NCI-H524 treated with DMSO at 0.1 percent for 48 hours (cell line): ENCODE measurements at regions not wholly inside any gene's neighbourhood (a gene's known extent, or its start where the extent isn't known, plus 50 kb on each side); places are given as distances from the start of the nearest gene placed in this dataset.
A peak's percentile ranks its signal among the peaks of the same experiment; 100 is the strongest.
"Not testable (repeated sequence)": the region's sequence is repeated elsewhere in the genome, so short reads cannot be mapped to it uniquely, and the experiment has no call there.

ENCODE experiments used
- DNase-seq: peaks from one replicate; lab custom pipeline; 2025; lab: John Stamatoyannopoulos, UW

DNA sequence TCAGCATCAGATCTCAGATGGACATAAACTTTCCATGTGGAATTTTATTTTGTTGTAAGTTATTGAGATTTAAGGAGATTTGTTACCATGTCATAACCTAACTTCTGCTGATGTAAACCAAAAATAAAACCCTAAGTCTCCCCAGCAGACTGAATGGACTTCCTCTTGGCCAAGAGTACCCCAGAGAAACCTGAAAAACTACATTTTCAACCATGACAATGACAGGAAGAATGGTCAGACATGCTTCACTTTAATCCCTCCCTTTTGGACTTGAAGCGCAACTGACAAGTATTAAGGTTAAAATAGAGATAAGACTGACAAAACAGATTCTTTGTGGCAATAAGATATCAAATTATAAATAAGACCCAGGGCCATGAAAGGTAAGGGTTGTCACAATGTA, 579.7 kb upstream of the RAG2 start:
- no peak for DNase-seq

DNA sequence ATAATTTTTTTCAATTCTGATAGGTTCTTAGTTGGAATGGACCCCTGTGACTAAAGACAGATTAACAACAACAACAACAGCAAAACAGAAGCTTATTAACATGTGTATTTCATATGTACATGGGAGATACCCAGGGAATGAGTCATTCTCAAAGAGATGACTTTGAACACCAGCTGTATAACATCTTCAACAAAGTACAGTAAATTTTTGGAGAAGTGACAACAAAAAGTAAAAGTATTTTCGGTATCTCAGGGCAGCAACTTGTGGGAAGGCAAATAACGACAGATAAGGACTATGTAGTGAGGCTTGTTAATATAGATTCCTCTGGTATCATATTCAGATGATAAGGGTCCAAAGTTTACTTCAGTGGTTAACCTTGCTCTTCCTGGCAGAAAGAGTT, 573.4 kb upstream of the RAG2 start:
- no peak for DNase-seq

DNA sequence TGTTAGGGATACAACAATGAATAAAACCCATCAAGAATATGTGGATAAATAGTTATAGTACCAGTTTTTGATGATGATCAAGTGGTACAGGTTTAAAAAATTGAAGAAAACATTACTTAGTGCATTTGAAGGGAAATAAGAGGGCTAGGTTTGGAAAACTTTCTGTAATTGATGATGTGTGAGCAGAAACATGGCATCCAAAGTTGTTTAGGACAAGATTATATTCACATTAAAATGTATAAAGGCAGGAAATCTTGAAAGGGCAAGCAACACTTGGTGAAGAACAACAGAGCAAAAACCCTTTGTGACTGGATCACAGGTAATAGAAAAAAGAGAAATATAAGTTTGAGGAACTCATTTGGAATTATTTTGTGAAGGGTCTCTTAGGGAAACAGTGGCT, 572.3 kb upstream of the RAG2 start:
- no peak for DNase-seq

DNA sequence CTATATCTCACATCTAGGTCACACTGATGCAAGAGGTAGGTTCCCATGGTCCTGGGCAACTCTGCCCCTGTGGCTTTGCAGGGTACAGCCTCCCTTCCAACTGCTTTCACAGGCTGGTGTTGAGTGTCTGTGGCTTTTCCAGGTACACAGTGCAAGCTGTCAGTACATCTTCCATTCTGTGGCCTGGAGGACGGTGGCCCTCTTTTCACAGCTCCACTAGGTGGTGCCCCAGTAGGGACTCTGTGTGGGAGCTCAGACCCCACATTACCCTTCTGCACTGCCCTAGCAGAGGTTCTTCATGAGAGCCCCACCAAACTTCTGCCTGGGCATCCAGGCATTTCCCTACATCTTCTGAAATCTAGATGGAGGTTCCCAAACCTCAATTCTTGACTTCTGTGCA, 547.4 kb upstream of the RAG2 start:
- not testable (repeated sequence) for DNase-seq

DNA sequence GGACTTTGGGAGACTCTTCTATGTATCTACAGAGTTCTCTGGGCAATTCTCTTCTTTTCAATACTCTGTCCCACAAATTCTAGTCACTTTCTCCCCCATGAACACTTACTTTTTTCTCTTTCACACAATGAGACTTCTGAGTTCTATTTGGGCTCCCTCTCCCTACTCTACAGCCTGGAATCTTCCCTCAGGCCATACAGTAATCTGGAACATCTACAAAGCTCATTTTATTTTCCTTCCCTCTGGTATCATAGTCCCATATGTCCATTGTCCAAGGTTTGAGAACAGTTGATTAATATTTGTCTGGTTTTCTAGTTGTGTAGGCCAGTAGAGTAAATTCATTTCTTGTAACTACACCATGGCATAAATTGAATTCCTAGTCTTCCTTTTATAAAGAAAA, 544.6 kb upstream of the RAG2 start:
- DNase-seq, result no peak

DNA sequence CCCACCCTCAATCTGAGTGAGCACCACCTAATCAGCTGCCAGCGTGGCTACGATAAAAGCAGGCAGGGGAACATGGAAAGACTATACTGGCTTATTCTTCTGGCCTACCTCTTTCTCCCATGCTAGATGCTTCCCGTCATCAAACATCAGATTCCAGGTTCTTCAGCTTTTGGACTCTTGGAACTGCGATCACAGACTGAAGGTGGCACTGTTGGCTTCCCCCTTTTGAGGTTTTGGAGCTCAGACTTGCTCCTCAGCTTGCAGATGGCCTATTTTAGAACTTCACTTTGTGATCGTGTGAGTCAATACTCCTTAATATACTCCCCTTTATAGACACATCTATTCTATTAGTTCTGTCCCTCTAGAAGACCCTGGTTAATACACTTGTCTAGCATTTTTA, 543.7 kb upstream of the RAG2 start:
- DNase-seq, result no peak

DNA sequence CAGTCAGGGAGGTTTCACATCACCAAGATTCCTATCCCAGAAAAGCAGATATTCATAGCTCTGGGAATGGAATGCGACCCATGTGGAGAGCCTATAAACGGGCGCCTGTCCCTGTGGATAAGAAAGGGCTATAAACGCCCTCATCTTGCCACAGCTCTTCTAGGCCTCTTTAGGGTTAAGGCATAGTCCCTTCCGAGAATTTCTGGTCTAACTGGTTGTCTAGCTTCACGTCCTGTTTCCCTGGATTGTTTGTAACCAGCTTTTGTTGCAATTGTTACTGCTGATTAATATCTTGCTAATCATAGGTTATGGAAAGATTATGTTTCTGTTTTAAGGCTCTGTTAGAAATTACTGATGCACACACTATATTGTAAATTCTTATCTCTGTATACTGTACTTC, 537.6 kb upstream of the RAG2 start:
- DNase-seq, result not testable (repeated sequence)

DNA sequence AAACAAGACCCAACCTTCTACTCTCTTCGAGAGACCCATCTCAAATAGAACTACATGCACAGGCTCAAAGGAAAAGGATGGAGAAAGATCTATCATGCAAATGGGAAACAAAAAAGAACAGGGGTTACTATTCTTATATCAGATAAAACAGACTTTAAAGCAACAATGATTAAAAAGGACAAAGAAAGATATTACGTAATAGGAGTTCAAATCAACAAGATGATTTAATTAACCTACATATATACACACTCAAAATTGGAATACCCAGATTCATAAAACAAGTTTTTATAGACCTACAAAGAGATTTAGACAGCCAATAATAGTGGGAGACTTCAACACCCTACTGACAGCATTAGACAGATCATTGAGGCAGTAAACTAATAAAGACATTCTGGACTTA, 536.6 kb upstream of the RAG2 start:
- DNase-seq, result no peak

DNA sequence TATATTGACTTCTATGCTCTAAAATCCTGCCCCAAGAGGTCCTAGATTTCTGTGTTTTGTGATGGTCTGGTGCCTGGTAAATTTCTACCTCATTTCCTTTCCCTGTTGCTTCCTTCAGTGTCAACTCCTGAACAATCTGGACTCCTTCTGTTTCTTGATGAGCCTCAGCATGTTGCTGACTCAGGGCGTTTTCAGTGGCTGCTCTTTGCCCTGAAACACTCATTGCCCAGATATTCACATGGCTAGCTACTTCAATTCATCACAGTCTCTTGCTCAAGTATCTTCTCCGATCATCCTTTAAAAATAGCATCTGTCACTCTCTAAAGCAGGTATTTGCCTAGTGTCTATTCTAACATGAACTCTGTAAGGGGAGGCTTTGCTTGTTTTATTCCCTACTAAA, 526.3 kb upstream of the RAG2 start:
- peak; percentile 26 for DNase-seq

DNA sequence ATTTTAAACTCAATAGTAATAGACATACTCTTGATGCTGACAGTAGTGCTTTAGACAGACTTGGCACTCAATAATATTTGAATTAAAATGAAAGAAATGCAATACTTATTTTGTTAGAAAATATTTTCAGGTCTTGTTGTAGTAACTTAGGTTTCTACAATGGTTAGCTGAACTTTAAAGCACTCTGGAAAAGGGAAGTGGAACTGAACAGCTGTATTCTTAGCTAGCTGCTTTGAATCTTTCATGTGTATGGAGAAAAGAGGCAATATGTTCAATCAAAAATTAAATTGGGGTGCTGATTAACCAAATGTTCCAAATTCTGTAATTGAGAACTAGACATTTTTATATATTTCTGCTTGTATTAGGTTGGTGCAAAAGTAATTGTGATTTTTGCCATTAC, 517.9 kb upstream of the RAG2 start:
- DNase-seq, result no peak

DNA sequence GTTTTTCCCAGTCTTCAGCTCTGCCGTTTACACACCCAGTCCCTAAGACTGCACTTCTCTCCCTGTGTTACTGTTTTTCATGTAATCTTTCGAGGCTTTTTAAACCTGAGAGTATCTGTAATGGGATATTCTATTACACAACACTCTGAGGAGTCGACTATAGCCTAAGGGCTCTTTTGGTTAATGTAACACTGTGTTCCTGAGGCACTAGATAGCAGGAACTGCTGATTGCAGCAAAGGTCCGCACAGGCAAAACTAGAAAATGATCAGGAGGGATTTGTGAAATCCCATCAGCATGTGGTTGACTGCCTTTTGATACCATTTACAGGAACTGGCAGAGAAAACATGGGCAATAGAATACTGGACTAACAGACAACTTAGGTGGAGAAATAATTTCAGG, 512.3 kb upstream of the RAG2 start:
- DNase-seq, result no peak

DNA sequence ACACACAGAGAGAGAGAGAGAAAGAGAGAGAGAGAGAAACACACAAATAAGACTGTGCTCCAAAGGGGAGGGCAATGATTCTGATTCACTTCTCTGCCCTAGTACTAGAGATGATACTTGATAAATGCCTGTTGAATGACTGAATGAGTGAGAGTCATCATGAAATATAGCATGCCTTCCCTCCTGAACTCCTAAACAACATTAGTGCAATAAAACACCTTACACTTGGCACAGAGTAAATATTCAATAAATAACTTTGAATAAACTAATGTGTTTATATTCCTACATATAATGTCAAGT, 511.2 kb upstream of the RAG2 start:
- DNase-seq, result no peak

DNA sequence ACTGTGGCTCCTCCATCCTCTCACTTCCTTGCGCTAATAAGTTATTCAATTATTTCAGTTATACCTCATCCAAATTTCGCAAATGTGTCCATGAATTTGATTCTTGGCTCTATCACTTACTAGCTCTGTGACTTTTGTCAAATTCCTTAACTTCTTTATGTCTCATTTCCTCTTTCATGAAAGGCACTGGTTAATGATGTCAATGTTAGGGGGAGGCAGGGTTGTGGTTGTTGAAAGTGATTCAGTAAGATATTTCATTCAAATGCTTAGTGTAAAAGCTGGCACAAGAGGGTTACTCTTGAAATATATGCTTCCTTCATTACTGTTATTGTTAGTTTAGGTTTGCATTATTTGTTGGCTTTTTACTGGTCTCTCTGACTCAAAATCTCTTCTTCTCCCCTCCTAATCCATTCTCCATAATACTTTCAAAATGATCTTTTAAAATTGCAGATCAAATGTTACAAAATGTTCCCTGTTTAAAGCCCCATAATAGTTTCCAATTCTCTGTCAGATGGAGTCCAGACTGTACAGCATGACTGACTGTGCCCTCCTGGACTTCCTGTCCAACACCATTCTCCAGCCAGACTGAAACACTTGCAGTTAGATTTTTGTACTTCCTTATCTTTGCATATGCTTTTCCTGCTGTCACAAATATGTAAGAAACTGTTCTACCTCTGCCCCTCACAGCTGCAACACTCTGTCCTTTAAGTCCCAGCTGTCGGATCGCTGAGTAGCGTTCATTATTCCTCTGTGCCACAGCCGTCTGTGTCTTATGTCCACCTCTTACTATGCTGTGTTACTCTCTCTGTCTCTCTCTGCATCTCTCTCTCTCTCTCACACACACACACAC, 510.6 kb upstream of the RAG2 start:
- DNase-seq, result peak; percentile 17

DNA sequence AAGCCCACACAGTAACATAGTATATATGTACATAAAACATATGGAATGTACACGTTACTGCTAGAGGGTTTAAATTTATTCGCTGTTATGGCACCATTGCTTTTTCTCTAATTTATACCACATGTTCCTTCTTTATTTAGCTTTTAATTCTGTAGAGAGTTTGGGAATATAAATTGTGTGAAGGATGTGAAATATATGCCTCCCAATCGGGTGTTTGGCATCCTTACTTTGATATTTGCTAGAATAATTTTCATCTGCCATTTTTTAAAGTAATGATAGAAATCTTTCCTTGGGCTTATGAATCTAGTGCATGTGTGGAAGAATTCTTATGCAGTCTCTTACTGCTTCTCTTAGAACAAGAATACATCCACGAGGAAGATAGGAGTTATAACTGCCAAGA, 509.8 kb upstream of the RAG2 start:
- no peak for DNase-seq

DNA sequence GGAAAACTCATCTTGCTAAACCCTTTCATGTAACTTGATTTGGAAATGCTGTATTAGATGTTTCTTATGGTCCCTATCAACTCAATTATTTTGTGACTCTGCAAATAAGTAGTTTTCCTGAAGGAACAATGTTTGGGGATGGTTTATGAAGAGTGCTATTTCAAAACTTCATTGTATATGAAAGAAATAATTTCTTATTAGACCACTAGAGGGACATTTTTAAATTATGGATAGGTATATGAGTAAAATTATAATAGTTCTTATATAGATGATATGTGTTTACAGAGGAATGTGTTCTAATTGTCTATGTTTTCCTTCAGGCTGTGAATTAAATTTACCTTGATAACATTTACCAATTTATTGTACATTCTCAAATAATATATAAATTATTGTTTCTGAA, 509.4 kb upstream of the RAG2 start:
- no peak for DNase-seq

DNA sequence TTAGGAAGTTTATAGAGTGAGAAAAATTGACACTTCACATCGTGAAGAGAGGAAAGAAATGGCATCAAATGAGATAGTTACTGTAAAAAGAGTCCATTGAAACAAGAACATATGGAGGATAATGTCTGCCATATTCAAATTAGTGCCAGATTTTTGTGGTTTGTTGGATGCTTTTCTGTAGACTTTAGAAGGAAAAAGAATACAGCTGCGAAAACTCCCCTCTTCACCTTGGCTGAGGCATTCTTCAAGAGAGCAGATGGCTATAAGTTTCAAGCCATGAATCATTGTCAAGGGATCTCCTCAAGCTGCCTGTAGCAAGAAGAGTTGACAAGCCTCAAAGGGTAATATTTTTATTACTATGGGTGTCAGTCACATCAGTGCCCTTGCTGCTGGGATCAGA, 507.4 kb upstream of the RAG2 start:
- DNase-seq, result peak; percentile 44

DNA sequence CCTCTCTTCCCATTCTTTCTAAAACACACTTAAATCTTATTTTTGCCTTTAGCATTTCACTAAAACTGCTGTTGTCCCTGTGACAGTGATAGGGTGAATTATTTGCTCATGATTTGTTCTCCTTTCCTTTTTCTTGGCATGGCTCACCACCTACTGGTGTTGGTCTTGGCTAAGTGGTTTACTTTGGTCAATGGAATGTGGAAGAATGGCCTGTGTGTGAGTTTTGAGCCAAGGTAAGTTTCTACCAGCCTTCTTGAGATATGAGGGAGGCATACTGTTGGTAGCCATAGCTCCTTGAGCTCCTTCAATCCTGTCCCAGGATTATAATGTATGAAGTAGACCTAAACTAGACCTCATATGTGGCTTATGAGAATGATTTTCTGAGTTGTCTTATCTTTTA, 506.3 kb upstream of the RAG2 start:
- DNase-seq, result no peak

DNA sequence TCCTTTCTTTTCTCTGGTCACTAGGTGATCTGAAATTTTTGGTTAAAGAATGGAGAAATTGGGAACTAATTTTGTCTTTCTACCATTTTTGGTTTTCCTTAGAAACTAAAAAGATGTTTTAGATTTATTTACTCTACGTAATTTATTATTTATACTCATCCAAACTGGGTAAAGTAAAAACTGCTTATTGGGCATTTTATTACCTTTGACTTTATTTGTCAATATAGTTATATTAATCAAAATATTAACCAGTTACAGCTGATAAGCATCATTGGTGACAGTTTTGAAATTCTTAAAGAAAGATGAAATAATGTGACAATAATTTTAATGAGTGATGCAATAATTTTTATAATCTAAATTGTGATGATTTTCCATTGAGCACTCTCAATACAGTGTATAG, 502.0 kb upstream of the RAG2 start:
- DNase-seq, result no peak

DNA sequence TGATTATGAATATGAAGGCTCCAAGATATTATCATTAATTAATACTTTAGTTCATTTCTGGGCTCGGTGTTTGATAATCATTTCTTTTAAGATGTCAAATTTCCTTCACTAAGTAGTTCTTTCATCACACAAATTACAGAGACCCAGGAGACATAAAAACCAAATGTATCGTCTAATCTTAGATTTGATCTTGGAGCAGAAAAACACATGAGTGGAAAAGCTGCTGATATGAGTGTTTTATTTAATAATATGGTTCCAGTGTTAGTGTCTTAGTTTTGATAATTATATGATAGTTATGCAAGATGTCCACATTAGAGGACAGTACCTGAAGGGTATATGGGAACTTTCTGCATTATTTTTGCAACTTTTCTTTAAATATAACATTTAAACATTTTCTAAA, 494.5 kb upstream of the RAG2 start:
- no peak for DNase-seq

DNA sequence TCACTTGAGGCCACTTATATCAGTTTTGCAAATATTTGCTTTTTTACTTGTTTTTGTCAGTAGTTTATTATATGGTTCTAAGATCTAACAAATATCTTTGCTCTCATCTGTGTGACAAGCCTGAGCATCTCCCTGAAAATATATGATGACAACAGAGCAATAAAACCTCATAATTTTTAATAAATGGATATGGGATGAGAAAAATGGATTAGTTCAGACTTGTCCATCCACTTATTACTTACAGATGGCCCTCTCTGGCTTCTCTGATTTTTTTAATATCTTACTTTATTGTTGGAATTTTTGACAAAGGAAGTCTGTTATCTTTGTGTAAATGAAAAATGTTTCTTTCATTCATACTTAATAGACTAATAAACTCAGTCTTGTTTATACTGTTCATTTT, 491.4 kb upstream of the RAG2 start:
- DNase-seq, result no peak

DNA sequence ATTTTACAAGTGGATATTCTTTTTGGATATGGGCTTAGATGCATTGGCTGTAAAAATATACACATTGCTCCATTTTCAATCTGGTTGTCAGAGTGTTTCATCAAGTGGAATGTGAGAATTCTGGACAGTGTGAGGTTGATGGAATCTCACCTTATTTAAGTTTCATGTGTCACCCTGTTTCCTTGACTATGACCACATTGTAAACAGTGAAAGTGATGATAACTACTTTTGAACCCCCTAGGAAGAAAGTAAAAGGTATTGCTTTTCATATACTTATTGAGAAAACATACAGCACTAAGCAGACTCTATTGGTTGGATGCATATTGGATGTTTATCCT, 490.5 kb upstream of the RAG2 start:
- no peak for DNase-seq

DNA sequence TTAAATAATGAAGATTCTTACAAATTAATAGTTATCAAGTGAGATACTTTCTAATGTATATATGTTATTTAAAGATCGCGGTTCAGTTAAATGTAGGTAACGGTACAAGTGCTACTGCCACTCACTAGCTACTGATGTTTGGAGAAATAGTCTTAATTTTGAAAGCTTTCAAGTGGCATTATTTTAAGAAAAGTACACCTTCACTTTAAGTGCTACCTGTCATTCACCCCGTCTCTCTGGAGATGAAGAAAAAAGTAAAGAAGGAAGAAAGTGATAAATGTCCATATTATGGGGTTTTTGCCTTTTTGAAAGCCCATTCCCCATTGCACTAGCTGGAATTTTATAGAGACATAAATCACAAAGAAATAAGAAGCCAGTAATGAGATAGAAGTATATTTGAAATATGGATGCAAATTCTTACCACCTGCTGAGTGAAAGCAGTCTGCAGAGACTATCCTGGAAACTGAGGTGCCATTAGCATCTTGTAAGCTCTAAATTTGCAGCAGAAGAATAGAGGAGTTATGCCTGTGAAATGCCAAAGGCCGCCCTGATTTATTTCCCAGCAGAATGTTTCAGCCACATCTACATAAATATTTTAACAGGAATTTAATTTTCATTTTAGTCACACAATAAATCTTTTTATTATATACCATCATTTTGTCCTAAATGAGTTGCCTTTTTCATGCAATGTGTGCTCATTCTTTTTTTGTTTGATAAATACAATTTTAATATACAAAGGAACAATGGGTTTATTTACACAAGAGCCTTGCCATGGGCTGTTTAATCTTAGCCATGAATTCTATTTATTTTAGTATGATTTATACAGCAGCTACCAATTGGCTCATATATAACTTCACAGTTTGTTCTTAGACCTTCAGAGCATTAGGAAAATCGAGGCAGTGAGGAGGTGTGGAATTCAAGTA, 489.9 kb upstream of the RAG2 start:
- no peak for DNase-seq

DNA sequence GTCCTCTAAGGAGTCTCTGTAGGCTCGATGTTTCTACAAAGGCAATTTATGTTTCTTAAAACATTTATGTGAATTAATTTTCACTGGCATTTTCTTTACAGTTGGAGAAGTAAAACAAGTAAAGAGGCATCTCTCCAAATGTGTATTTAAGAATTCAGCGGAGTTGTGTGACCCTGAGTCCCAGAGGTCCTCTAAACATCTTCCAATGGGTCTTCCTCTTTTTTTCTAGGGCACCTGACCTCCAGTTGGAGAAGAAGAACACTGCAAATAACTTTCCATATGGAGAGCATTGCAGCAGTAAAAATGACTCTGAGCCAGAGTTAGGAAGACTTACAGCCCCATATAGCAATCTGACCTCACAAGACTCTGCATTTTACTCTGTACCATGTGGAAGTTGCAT, 480.5 kb upstream of the RAG2 start:
- no peak for DNase-seq

DNA sequence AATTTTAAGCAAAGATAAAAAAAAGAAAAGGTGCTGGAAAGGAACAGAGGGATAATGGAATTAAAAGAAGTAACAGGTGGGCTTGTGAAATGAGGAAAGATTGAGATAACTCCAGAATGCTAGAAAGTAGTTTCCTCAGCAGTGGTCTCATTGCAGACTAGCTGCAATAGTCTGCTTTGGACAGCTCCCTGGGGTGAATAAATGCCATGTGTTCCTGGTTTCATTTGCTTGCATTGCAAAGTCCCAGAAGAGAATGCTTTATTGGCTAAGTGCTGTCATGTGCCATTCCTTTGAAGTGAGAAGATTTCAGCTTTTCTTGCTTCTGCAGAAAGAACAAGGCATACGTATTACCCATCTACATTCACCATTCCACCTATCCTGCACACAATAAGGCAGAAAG, 478.8 kb upstream of the RAG2 start:
- DNase-seq, result no peak
